ENCODE measurements at regions not wholly inside any gene's neighbourhood (a gene's known extent, or its start where the extent isn't known, plus 50 kb on each side); places are given as distances from the start of the nearest gene placed in this dataset.

DNA sequence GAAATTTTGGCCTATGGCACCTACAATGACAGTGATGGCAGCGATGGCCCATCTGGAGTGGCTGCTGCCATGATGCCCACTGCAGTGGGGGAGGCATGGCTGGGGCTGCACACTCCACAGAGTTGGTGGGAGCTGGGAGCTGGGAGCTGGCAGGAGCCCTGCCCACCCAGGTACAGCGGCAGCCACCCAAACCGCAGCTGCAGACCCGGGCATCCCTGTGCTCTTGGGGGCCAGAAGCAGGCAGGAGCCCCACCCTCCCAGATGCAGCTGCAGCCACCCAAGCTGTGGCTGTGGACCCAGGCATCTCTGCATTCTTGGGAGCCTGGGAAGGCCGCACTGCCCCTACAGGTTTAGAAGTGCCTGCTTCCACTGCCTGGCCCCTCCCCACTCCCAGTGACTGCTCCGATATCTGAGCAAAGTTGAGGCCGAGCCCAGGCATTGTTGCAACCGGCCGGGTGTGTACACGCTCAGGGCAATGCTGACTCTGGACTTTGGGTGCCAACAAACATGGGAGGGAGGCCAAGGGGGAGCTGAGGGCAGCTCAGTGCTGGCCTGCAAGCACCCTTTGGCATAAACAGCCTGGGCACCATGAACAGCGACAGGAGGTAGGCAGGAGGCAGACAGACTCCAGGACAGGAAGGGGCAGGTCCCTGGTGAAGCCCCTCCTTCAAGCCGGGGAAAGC is 82.8 kb downstream of the PPP4R3C start:
- Histone ChIP-seq H4K20me1 (ENCODE audit: control insufficient read depth, insufficient read depth, low read length, poor library complexity, severe bottlenecking) (no peaks in the 10 kb centered on the region), H3K79me2 (ENCODE audit: control insufficient read depth, insufficient read depth, low read length) (no peaks in the 10 kb centered on the region), H2AFZ (ENCODE audit: insufficient read depth, low read depth, low read length, poor library complexity, severe bottlenecking) (no peak overlapping the region), H3K27ac (ENCODE audit: low read length in 2 of 2) (no peak overlapping the region), H3K9me3 (ENCODE audit: control extremely low read depth in 1 of 3, control insufficient read depth in 2 of 3, insufficient read depth in 1 of 3, low read length in 2 of 3) (peaks cover 0 to 5% (median 0%) of the 10 kb centered on the region in 3 donors), H3K27me3 (replicated peaks in 1 of 4; ENCODE audit: control extremely low read depth in 1 of 4, control insufficient read depth in 3 of 4, insufficient read depth in 4 of 4, low read length in 3 of 4) (no peaks in the 10 kb centered on the region), H3K4me3 (ENCODE audit: control extremely low read depth in 1 of 5, extremely low read depth in 1 of 5, insufficient read depth in 1 of 5, low read depth in 2 of 5, low read length in 4 of 5) (no peak overlapping the region), H3K9ac (ENCODE audit: low read length) (no peak overlapping the region), H3K4me2 (replicated peaks; ENCODE audit: low read depth, low read length, poor library complexity, severe bottlenecking) (no peak overlapping the region), H3K4me1 (ENCODE audit: control insufficient read depth in 2 of 2, insufficient read depth in 2 of 2, low read length in 2 of 2) (no peaks in the 10 kb centered on the region), H3K36me3 (replicated peaks in 1 of 2; ENCODE audit: control extremely low read depth in 1 of 2, control insufficient read depth in 1 of 2, extremely low read depth in 1 of 2, insufficient read depth in 2 of 2, low read length in 1 of 2) (no peaks in the 10 kb centered on the region)
- no peak overlapping the region for H3K27ac Mint-ChIP-seq
- ChIA-PET CTCF (no interaction called here), POLR2A (no interaction called here)
- no peak for TF ChIP-seq EZH2 (IDR thresholded peaks at IDR 0.05; ENCODE audit: borderline replicate concordance, insufficient read depth, low read depth, low read length, poor library complexity, severe bottlenecking)
- TF ChIP-seq, protein P1, sequence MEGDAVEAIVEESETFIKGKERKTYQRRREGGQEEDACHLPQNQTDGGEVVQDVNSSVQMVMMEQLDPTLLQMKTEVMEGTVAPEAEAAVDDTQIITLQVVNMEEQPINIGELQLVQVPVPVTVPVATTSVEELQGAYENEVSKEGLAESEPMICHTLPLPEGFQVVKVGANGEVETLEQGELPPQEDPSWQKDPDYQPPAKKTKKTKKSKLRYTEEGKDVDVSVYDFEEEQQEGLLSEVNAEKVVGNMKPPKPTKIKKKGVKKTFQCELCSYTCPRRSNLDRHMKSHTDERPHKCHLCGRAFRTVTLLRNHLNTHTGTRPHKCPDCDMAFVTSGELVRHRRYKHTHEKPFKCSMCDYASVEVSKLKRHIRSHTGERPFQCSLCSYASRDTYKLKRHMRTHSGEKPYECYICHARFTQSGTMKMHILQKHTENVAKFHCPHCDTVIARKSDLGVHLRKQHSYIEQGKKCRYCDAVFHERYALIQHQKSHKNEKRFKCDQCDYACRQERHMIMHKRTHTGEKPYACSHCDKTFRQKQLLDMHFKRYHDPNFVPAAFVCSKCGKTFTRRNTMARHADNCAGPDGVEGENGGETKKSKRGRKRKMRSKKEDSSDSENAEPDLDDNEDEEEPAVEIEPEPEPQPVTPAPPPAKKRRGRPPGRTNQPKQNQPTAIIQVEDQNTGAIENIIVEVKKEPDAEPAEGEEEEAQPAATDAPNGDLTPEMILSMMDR (IDR thresholded peaks at IDR 0.05) = no peak
- H3K4me1 Mint-ChIP-seq = no peaks in the 10 kb centered on the region
- intact Hi-C loops (cut with micrococcal nuclease) = no loop called here
- WGBS (ENCODE audit: insufficient coverage) = 84% methylated on average over 9 of the region's 12 CpGs
- no peak for DNase-seq
- no peak for ATAC-seq (ENCODE audit: low read depth)
- H3K4me3 Mint-ChIP-seq = no peak overlapping the region
- H3K27me3 Mint-ChIP-seq = no peaks in the 10 kb centered on the region
- H3K9me3 Mint-ChIP-seq (ENCODE audit: insufficient read depth) = no peaks in the 10 kb centered on the region

DNA sequence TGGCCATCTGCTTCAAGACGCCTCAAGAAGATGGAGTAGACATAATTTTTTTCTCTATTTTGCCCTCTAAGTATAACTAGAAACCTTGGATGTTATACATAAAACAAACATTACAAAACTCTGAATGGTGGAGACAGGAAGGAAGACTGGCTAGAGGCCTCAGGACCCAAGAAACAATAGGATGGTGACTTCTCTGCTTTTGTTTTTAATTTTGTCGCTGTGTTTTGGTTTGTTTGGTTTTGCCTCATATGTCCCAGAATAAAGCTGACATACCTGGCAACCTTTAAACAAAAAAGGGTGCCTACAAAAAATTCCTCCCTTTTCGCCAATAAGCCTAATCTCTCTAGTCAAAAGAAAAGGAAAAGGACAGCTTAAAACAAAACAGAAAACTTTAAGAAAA is 109.1 kb downstream of the PPP4R3C start:
- H3K79me2 ChIP-seq (ENCODE audit: control insufficient read depth, insufficient read depth, low read length) = no peaks in the 10 kb centered on the region
- H3K9me3 ChIP-seq (ENCODE audit: control extremely low read depth in 1 of 3, control insufficient read depth in 2 of 3, insufficient read depth in 1 of 3, low read length in 2 of 3) = no peaks in the 10 kb centered on the region
- no peaks in the 10 kb centered on the region for H3K36me3 ChIP-seq (replicated peaks in 1 of 2; ENCODE audit: control extremely low read depth in 1 of 2, control insufficient read depth in 1 of 2, extremely low read depth in 1 of 2, insufficient read depth in 2 of 2, low read length in 1 of 2)
- H3K4me1 ChIP-seq (ENCODE audit: control insufficient read depth in 2 of 2, insufficient read depth in 2 of 2, low read length in 2 of 2) = no peaks in the 10 kb centered on the region
- ATAC-seq (ENCODE audit: low read depth) (no peak), DNase-seq (no peak)
- Mint-ChIP-seq H3K27me3 (no peaks in the 10 kb centered on the region), H3K4me3 (no peak overlapping the region), H3K4me1 (no peaks in the 10 kb centered on the region), H3K27ac (no peak overlapping the region), H3K9me3 (ENCODE audit: insufficient read depth) (no peaks in the 10 kb centered on the region)
- WGBS (ENCODE audit: insufficient coverage) = no CpG with 5 or more reads among the region's 3 CpGs
- H2AFZ ChIP-seq (ENCODE audit: insufficient read depth, low read depth, low read length, poor library complexity, severe bottlenecking) = no peak overlapping the region
- ChIA-PET POLR2A (no interaction called here), CTCF (no interaction called here)
- no peak overlapping the region for H3K4me3 ChIP-seq (ENCODE audit: control extremely low read depth in 1 of 5, extremely low read depth in 1 of 5, insufficient read depth in 1 of 5, low read depth in 2 of 5, low read length in 4 of 5)
- no peak overlapping the region for H3K4me2 ChIP-seq (replicated peaks; ENCODE audit: low read depth, low read length, poor library complexity, severe bottlenecking)
- no peaks in the 10 kb centered on the region for H4K20me1 ChIP-seq (ENCODE audit: control insufficient read depth, insufficient read depth, low read length, poor library complexity, severe bottlenecking)
- no peaks in the 10 kb centered on the region for H3K27me3 ChIP-seq (replicated peaks in 1 of 4; ENCODE audit: control extremely low read depth in 1 of 4, control insufficient read depth in 3 of 4, insufficient read depth in 4 of 4, low read length in 3 of 4)
- no peak for TF ChIP-seq EZH2 (IDR thresholded peaks at IDR 0.05; ENCODE audit: borderline replicate concordance, insufficient read depth, low read depth, low read length, poor library complexity, severe bottlenecking)
- TF ChIP-seq, protein P1 (IDR thresholded peaks at IDR 0.05) = no peak
- no peak overlapping the region for H3K9ac ChIP-seq (ENCODE audit: low read length)
- intact Hi-C loops (cut with micrococcal nuclease) = no loop called here
- H3K27ac ChIP-seq (ENCODE audit: low read length in 2 of 2) = no peak overlapping the region
